ENCODE measurements at regions not wholly inside any gene's neighbourhood (a gene's known extent, or its start where the extent isn't known, plus 50 kb on each side); places are given as distances from the start of the nearest gene placed in this dataset.

- DNase-seq (ENCODE audit: low read depth, low spot score) (no peak), ATAC-seq (no peak)
- ChIA-PET CTCF (no interaction called here), POLR2A (no interaction called here), RAD21 (ENCODE audit: low non-redundant PET in 1 of 2, low total read pairs in 2 of 2, uncharacterized antibody in 2 of 2, unreplicated experiment in 2 of 2) (no interaction called here)
- Histone ChIP-seq H3K9me2 (ENCODE audit: insufficient read depth) (no peaks in the 10 kb centered on the region), H3K36me3 (ENCODE audit: control insufficient read depth in 1 of 2, insufficient read depth in 2 of 2, low read length in 2 of 2) (no peaks in the 10 kb centered on the region), H4K20me1 (ENCODE audit: insufficient read depth) (no peaks in the 10 kb centered on the region), H3K4me1 (ENCODE audit: control insufficient read depth in 1 of 2, insufficient read depth in 2 of 2, low read length in 2 of 2) (no peaks in the 10 kb centered on the region), H3K4me3 (replicated peaks in 1 of 2; ENCODE audit: low read depth in 1 of 2, low read length in 2 of 2) (no peak overlapping the region), H3K4me2 (ENCODE audit: low read length) (no peak overlapping the region), H2AFZ (ENCODE audit: low read depth, low read length, poor library complexity, severe bottlenecking) (no peak overlapping the region), H3K79me2 (ENCODE audit: insufficient read depth, low read length) (no peaks in the 10 kb centered on the region), H3K27me3 (ENCODE audit: insufficient read depth, low read length) (no peaks in the 10 kb centered on the region), H3K9me3 (ENCODE audit: control insufficient read depth in 1 of 2, insufficient read depth in 1 of 2, low read depth in 1 of 2, low read length in 2 of 2) (no peaks in the 10 kb centered on the region), H3K9ac (ENCODE audit: low read length) (no peak overlapping the region), H3K27ac (ENCODE audit: low read depth, low read length) (no peak overlapping the region)
- intact Hi-C loops (cut with micrococcal nuclease), result no loop called here
- TF ChIP-seq REST (IDR thresholded peaks at IDR 0.05; ENCODE audit: low read depth), result no peak
- no peak for TF ChIP-seq CEBPB (IDR thresholded peaks at IDR 0.05; ENCODE audit: low read depth)
- TF ChIP-seq ATF3 (IDR thresholded peaks at IDR 0.05), result no peak
- TF ChIP-seq ZFX (IDR thresholded peaks at IDR 0.05), result no peak
- TF ChIP-seq ZBTB33 (IDR thresholded peaks at IDR 0.05; ENCODE audit: extremely low read depth, insufficient replicate concordance, low read length), result no peak
- no peak for TF ChIP-seq CBX3 (IDR thresholded peaks at IDR 0.05; ENCODE audit: low read depth)
- TF ChIP-seq ZNF274 (IDR thresholded peaks at IDR 0.05; ENCODE audit: low read depth, low read length), result no peak
- no peak for TF ChIP-seq JUND (IDR thresholded peaks at IDR 0.05)
- TF ChIP-seq POLR2A (IDR thresholded peaks at IDR 0.05; ENCODE audit: borderline replicate concordance, extremely low read depth, insufficient read depth, insufficient read length), result no peak
- no peak for TF ChIP-seq FOSL1 (IDR thresholded peaks at IDR 0.05; ENCODE audit: low read depth)
- no peak for TF ChIP-seq TCF7L2 (IDR thresholded peaks at IDR 0.05; ENCODE audit: borderline replicate concordance, extremely low read depth, insufficient read depth, insufficient read length)
- no peak for TF ChIP-seq EZH2 (IDR thresholded peaks at IDR 0.05)
- no peak for TF ChIP-seq POLR2AphosphoS5 (IDR thresholded peaks at IDR 0.05; ENCODE audit: low read depth, low read length)
- no TSS peak for BruUV-seq (replicated peaks)
Observed at GRCh38 chr6:63430985-63431519, 111.3 kb upstream of the LGSN start.
